K562 (cell line): ENCODE measurements at regions not wholly inside any gene's neighbourhood (a gene's known extent, or its start where the extent isn't known, plus 50 kb on each side); places are given as distances from the start of the nearest gene placed in this dataset.

Source experiments
- ARID2 ChIP-seq: fragments of 450-650 bp; IDR thresholded peaks from 2 replicates; pipeline ENCODE4 v1.6.1; 2017; ENCODE audit warnings: antibody characterized with exemption, mild to moderate bottlenecking
- ATF2 ChIP-seq: sonication (generic); formaldehyde crosslinking; IDR thresholded peaks from 2 replicates; pipeline ENCODE4 v1.8.1; 2022; ENCODE audit warnings: missing genetic modification reagents
- BCL6 ChIP-seq: fragments of 250-450 bp; sonication (Bioruptor Pico); IDR thresholded peaks from 2 replicates; pipeline ENCODE4 v1.4.0; 2020
- CBX3 ChIP-seq, 2 experiments: IDR thresholded peaks; 1 replicate in 1 of 2; 2 replicates in 1 of 2; pipeline ENCODE4 v1.6.1; 2012; ENCODE audit warnings: inconsistent platforms in 2 of 2, low read length in 2 of 2, borderline replicate concordance in 1 of 2, control low read depth in 1 of 2
- DACH1 ChIP-seq: fragments of 450-650 bp; IDR thresholded peaks from 2 replicates; pipeline ENCODE4 v1.6.1; 2018; ENCODE audit not compliant: partially characterized antibody
- FOXA1 ChIP-seq: fragments of 450-650 bp; IDR thresholded peaks from 2 replicates; pipeline ENCODE4 v1.6.1; 2016; ENCODE audit warnings: mild to moderate bottlenecking, borderline replicate concordance
- HSF4 ChIP-seq: fragments of 250-450 bp; sonication (Bioruptor Pico); IDR thresholded peaks from 2 replicates; pipeline ENCODE4 v2.1.2; 2022; ENCODE audit warnings: mild to moderate bottlenecking, moderate library complexity, borderline replicate concordance
- LEF1 ChIP-seq: fragments of 450-650 bp; IDR thresholded peaks from 2 replicates; pipeline ENCODE4 v1.6.1; 2016; ENCODE audit warnings: mild to moderate bottlenecking
- NCOA2 ChIP-seq, 2 experiments: fragments of 450-650 bp; IDR thresholded peaks; 2 replicates each; pipeline ENCODE4 v1.6.1; 2018; ENCODE audit warnings: mild to moderate bottlenecking in 2 of 2, moderate library complexity in 1 of 2; ENCODE audit not compliant: partially characterized antibody in 2 of 2
- NR2C2 ChIP-seq, 2 experiments: fragments of 200-800 bp in 1 of 2; sonication (Bioruptor generic) in 1 of 2; sonication (generic) in 1 of 2; formaldehyde crosslinking in 1 of 2; IDR thresholded peaks; 2 replicates each; pipeline versions ENCODE4 v1.6.1 to v1.8.0; 2016 to 2022; ENCODE audit warnings: mild to moderate bottlenecking in 1 of 2, missing compliant biosample characterization in 1 of 2, missing genetic modification characterization in 1 of 2, missing genetic modification reagents in 1 of 2
- RERE ChIP-seq: sonication (generic); formaldehyde crosslinking; IDR thresholded peaks from 2 replicates; pipeline ENCODE4 v1.8.0; 2023; ENCODE audit warnings: missing genetic modification reagents, mild to moderate bottlenecking, borderline replicate concordance
- RNF2 ChIP-seq: sonication (generic); IDR thresholded peaks from 2 replicates; pipeline ENCODE4 v1.6.1; 2016
- TF ChIP-seq, protein P1 (sequence below): fragments of 250-450 bp; sonication (Bioruptor Pico); IDR thresholded peaks from 2 replicates; pipeline ENCODE4 v1.5.0; 2020; ENCODE audit warnings: mild to moderate bottlenecking
- TF ChIP-seq, protein P2 (sequence below): sonication (generic); formaldehyde crosslinking; IDR thresholded peaks from 2 replicates; pipeline ENCODE4 v1.8.0; 2022; ENCODE audit warnings: mild to moderate bottlenecking, missing genetic modification reagents

DNA sequence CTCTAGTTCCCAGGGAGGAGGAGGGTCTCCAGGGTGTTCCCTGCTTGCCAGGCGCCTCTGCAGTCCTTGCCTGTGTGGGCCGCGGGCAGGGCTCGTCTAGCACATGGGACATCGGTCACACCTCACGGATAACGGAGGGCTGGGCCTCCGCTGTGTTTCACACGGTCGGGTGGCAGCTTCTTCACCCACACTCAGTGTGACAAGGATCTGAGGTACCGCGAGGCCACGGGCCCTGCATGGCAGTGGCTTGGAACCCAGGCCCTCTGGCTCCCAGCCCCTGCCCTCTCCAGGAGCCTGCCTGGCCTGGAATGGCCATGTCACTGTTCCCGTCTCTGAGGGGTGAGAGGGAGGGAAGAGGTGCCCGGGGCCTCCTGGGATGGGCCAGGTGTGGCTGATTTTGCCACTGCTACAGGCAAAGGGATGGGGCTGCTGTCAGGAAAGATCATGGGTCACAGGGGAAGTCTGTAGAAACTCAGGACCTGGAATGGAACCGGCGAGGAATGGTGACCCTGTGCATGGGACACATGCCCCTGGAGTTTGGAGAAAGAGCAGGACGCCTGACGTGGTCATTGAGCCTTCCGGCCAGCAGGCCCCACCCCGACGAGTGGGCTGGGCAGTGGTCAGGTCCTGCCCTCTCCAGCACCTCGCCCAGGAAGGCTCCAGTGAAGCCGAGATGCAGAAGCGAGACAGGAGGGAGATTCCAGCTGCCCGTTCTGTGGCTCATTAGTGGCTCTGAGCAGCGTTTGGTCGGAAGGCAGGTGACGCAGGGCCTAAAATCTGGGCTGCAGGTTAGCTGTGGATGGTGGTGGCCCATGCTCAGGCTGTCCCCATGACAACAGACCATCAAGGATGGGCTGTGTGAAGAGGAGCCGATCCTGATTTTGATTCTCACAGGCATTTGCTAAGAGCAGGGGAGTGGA lies 76.5 kb upstream of the GSE1 start (continued):
- TF ChIP-seq, protein P1, sequence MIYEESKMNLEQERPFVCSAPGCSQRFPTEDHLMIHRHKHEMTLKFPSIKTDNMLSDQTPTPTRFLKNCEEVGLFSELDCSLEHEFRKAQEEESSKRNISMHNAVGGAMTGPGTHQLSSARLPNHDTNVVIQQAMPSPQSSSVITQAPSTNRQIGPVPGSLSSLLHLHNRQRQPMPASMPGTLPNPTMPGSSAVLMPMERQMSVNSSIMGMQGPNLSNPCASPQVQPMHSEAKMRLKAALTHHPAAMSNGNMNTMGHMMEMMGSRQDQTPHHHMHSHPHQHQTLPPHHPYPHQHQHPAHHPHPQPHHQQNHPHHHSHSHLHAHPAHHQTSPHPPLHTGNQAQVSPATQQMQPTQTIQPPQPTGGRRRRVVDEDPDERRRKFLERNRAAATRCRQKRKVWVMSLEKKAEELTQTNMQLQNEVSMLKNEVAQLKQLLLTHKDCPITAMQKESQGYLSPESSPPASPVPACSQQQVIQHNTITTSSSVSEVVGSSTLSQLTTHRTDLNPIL (CRISPR knock-in tag) = no peak
- no peak for TF ChIP-seq NCOA2 (IDR thresholded peaks at IDR 0.05; ENCODE audit: partially characterized antibody in 2 of 2)
- TF ChIP-seq BCL6 (CRISPR knock-in tag) = 0 out of 2 replicates have a peak, but pooled peaks have one; percentile 0
- TF ChIP-seq, protein P2, sequence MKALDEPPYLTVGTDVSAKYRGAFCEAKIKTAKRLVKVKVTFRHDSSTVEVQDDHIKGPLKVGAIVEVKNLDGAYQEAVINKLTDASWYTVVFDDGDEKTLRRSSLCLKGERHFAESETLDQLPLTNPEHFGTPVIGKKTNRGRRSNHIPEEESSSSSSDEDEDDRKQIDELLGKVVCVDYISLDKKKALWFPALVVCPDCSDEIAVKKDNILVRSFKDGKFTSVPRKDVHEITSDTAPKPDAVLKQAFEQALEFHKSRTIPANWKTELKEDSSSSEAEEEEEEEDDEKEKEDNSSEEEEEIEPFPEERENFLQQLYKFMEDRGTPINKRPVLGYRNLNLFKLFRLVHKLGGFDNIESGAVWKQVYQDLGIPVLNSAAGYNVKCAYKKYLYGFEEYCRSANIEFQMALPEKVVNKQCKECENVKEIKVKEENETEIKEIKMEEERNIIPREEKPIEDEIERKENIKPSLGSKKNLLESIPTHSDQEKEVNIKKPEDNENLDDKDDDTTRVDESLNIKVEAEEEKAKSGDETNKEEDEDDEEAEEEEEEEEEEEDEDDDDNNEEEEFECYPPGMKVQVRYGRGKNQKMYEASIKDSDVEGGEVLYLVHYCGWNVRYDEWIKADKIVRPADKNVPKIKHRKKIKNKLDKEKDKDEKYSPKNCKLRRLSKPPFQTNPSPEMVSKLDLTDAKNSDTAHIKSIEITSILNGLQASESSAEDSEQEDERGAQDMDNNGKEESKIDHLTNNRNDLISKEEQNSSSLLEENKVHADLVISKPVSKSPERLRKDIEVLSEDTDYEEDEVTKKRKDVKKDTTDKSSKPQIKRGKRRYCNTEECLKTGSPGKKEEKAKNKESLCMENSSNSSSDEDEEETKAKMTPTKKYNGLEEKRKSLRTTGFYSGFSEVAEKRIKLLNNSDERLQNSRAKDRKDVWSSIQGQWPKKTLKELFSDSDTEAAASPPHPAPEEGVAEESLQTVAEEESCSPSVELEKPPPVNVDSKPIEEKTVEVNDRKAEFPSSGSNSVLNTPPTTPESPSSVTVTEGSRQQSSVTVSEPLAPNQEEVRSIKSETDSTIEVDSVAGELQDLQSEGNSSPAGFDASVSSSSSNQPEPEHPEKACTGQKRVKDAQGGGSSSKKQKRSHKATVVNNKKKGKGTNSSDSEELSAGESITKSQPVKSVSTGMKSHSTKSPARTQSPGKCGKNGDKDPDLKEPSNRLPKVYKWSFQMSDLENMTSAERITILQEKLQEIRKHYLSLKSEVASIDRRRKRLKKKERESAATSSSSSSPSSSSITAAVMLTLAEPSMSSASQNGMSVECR = no peak
- TF ChIP-seq NR2C2 (CRISPR knock-in tag; IDR thresholded peaks at IDR 0.05) = no peak
- no peak for TF ChIP-seq NR2C2 (tag; IDR thresholded peaks at IDR 0.05)
- no peak for TF ChIP-seq LEF1
- TF ChIP-seq DACH1 = no peak
- no peak for TF ChIP-seq CBX3 (IDR thresholded peaks at IDR 0.05; ENCODE audit: borderline replicate concordance in 1 of 2, low read length in 2 of 2)
- peak; percentile 2; the same call in 1 of the 2 replicates for TF ChIP-seq HSF4 (CRISPR knock-in tag)
- no peak for TF ChIP-seq ARID2
- no peak for TF ChIP-seq RNF2
- TF ChIP-seq RERE (CRISPR knock-in tag) = no peak
- TF ChIP-seq ATF2 (CRISPR knock-in tag) = no peak
- no peak for TF ChIP-seq FOXA1
